NOMO-1 treated with DMSO at 0.1 percent for 48 hours (cell line): ENCODE measurements at regions not wholly inside any gene's neighbourhood (a gene's known extent, or its start where the extent isn't known, plus 50 kb on each side); places are given as distances from the start of the nearest gene placed in this dataset.
"Not testable (repeated sequence)": the region's sequence is repeated elsewhere in the genome, so short reads cannot be mapped to it uniquely, and the experiment has no call there.

Experiments
- DNase-seq: peaks from one replicate; lab custom pipeline; 2025; ENCODE audit not compliant: unreplicated experiment; lab: John Stamatoyannopoulos, UW

- DNase-seq, result no peak
These were observed 276.2 kb upstream of the SEMA3C start for GRCh38 chr7:81195033-81195432.

- no peak for DNase-seq
These were observed 272.3 kb upstream of the SEMA3C start for GRCh38 chr7:81190997-81191768.

- no peak for DNase-seq
These were observed 268.9 kb upstream of the SEMA3C start for GRCh38 chr7:81187753-81188152.

- no peak for DNase-seq
These were observed 267.8 kb upstream of the SEMA3C start for GRCh38 chr7:81186691-81187090.

GRCh38 chr7:81185072-81185471, 266.2 kb upstream of the SEMA3C start:
- DNase-seq, result no peak

GRCh38 chr7:81183326-81183725, 264.5 kb upstream of the SEMA3C start:
- DNase-seq, result no peak

GRCh38 chr7:81182056-81182455, 263.2 kb upstream of the SEMA3C start:
- DNase-seq, result not testable (repeated sequence)

- DNase-seq, result no peak
These were observed 262.2 kb upstream of the SEMA3C start for GRCh38 chr7:81181066-81181465.

- DNase-seq, result no peak
These were observed 261.7 kb upstream of the SEMA3C start for GRCh38 chr7:81180573-81180972.

GRCh38 chr7:81175275-81175940, 256.6 kb upstream of the SEMA3C start:
- no peak for DNase-seq

- DNase-seq, result no peak
These were observed 255.0 kb upstream of the SEMA3C start for GRCh38 chr7:81173766-81174281.

- no peak for DNase-seq
These were observed 251.4 kb upstream of the SEMA3C start for GRCh38 chr7:81170291-81170690.

- no peak for DNase-seq
These were observed 249.1 kb upstream of the SEMA3C start for GRCh38 chr7:81167934-81168333.

GRCh38 chr7:81165070-81165469, 246.2 kb upstream of the SEMA3C start:
- no peak for DNase-seq

- no peak for DNase-seq
These were observed 244.1 kb upstream of the SEMA3C start for GRCh38 chr7:81162771-81163525.

- DNase-seq, result no peak
These were observed 243.4 kb upstream of the SEMA3C start for GRCh38 chr7:81162234-81162633.

- peak; percentile 98 for DNase-seq
These were observed 242.7 kb upstream of the SEMA3C start for GRCh38 chr7:81161451-81162075.

- no peak for DNase-seq
These were observed 240.6 kb upstream of the SEMA3C start for GRCh38 chr7:81159402-81159801.

GRCh38 chr7:81158189-81158588, 239.3 kb upstream of the SEMA3C start:
- DNase-seq, result no peak

- no peak for DNase-seq
These were observed 237.0 kb upstream of the SEMA3C start for GRCh38 chr7:81155654-81156373.

GRCh38 chr7:81154565-81154964, 235.7 kb upstream of the SEMA3C start:
- DNase-seq, result no peak
